ENCODE measurements at regions not wholly inside any gene's neighbourhood (a gene's known extent, or its start where the extent isn't known, plus 50 kb on each side); places are given as distances from the start of the nearest gene placed in this dataset.

DNA sequence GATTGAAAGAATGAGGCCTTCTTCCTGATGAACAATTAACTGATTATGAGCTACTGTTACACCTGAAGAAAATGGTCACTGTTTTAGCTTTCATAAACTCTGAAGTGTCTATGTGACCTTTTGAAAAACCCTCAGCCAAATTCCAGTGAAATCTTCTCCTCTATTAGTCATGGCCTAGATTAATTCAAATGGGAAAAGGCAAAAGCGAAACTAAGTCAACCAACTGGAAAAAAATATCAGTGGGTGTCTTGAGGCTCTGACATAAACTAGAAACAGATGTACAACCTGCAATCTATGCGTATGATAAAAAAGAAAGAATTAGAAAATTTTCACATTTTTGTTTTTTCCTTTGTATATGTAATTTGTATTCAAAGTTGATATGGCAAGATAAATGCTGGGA is 169.4 kb upstream of the BANK1 start:
- TF ChIP-seq, protein P1, sequence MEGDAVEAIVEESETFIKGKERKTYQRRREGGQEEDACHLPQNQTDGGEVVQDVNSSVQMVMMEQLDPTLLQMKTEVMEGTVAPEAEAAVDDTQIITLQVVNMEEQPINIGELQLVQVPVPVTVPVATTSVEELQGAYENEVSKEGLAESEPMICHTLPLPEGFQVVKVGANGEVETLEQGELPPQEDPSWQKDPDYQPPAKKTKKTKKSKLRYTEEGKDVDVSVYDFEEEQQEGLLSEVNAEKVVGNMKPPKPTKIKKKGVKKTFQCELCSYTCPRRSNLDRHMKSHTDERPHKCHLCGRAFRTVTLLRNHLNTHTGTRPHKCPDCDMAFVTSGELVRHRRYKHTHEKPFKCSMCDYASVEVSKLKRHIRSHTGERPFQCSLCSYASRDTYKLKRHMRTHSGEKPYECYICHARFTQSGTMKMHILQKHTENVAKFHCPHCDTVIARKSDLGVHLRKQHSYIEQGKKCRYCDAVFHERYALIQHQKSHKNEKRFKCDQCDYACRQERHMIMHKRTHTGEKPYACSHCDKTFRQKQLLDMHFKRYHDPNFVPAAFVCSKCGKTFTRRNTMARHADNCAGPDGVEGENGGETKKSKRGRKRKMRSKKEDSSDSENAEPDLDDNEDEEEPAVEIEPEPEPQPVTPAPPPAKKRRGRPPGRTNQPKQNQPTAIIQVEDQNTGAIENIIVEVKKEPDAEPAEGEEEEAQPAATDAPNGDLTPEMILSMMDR (conservative IDR thresholded peaks at IDR 0.05; ENCODE audit: low read depth, low read length): no peak
- TF ChIP-seq EZH2 (IDR thresholded peaks at IDR 0.05; ENCODE audit: borderline replicate concordance, low read depth, low read length, poor library complexity, severe bottlenecking): no peak

All from A673 (cell line).